AG09319 (cell line): ENCODE measurements at regions not wholly inside any gene's neighbourhood (a gene's known extent, or its start where the extent isn't known, plus 50 kb on each side); places are given as distances from the start of the nearest gene placed in this dataset.

ENCODE experiments used
- DNase-seq: peaks from one replicate; pipeline ENCODE4 v3.0.0-alpha.2; 2010; ENCODE audit warnings: low read depth; ENCODE audit errors: extremely low read depth
- TF ChIP-seq, protein P1 (sequence below): IDR thresholded peaks from 2 replicates; pipeline ENCODE4 v1.5.1; 2011; ENCODE audit warnings: low read depth, mild to moderate bottlenecking, inconsistent platforms, low read length, moderate library complexity

- no peak for DNase-seq
- TF ChIP-seq, protein P1, sequence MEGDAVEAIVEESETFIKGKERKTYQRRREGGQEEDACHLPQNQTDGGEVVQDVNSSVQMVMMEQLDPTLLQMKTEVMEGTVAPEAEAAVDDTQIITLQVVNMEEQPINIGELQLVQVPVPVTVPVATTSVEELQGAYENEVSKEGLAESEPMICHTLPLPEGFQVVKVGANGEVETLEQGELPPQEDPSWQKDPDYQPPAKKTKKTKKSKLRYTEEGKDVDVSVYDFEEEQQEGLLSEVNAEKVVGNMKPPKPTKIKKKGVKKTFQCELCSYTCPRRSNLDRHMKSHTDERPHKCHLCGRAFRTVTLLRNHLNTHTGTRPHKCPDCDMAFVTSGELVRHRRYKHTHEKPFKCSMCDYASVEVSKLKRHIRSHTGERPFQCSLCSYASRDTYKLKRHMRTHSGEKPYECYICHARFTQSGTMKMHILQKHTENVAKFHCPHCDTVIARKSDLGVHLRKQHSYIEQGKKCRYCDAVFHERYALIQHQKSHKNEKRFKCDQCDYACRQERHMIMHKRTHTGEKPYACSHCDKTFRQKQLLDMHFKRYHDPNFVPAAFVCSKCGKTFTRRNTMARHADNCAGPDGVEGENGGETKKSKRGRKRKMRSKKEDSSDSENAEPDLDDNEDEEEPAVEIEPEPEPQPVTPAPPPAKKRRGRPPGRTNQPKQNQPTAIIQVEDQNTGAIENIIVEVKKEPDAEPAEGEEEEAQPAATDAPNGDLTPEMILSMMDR, result no peak
These were observed 54.7 kb upstream of the DNAJC1 start for GRCh38 chr10:22058201-22058600.

GRCh38 chr10:22054961-22055360, 51.4 kb upstream of the DNAJC1 start:
- DNase-seq, result no peak
- TF ChIP-seq, protein P1, result no peak
